Gastrocnemius medialis (tissue), 4 donors: ENCODE measurements at regions not wholly inside any gene's neighbourhood (a gene's known extent, or its start where the extent isn't known, plus 50 kb on each side); places are given as distances from the start of the nearest gene placed in this dataset.

Source experiments
- CTCF ChIP-seq, 5 experiments: fragments of 450-650 bp in 3 of 5; fragments of 200-600 bp in 2 of 5; sonication (generic) in 2 of 5; IDR thresholded peaks in 4 of 5; conservative IDR thresholded peaks in 1 of 5; 1 replicate in 4 of 5; 2 replicates in 1 of 5; pipeline ENCODE4 v1.5.1; 2016 to 2019; ENCODE audit warnings: antibody characterized with exemption in 5 of 5, mild to moderate bottlenecking in 3 of 5, moderate library complexity in 3 of 5
- POLR2A ChIP-seq, 2 donors: fragments of 450-650 bp; IDR thresholded peaks; one replicate each; pipeline ENCODE4 v1.6.1; 2017; ENCODE audit warnings: antibody characterized with exemption in 2 of 2, mild to moderate bottlenecking in 2 of 2, moderate library complexity in 2 of 2

- no peak for TF ChIP-seq CTCF (IDR thresholded peaks at IDR 0.05 in 4 of 5, conservative IDR thresholded peaks at IDR 0.05 in 1 of 5)
- TF ChIP-seq POLR2A (IDR thresholded peaks at IDR 0.05) = no peak
Observed at GRCh38 chr5:120769312-120769872, 305.3 kb downstream of the PRR16 start.
